ENCODE measurements at regions not wholly inside any gene's neighbourhood (a gene's known extent, or its start where the extent isn't known, plus 50 kb on each side); places are given as distances from the start of the nearest gene placed in this dataset.

DNA sequence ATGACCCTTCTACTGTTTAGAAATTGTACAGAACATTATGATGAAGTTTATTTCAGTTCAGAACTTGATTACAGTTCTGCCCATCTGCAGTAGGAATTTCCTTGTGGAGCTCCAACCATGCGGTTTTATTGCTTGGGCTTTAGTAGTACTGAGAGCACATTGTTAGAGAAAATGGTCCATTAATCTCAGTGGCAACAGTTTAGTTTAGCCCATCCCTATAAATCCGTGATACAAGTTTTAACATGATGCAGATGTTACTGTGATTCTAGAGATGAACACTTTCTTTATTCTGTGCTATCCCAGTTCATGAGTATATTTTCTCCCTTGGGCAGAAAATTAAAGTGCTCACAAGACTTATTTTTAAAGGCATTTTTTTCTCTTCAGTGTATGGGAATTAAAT is 84.8 kb upstream of the FZD8 start:
- no peaks in the 10 kb centered on the region for H3K36me3 ChIP-seq (replicated peaks in 1 of 2; ENCODE audit: control insufficient read depth in 2 of 2, insufficient read depth in 2 of 2, low read length in 2 of 2)
- H3K9me3 ChIP-seq (replicated peaks in 1 of 2; ENCODE audit: control insufficient read depth in 2 of 2, insufficient read depth in 1 of 2, low read depth in 1 of 2, low read length in 2 of 2), result no peaks in the 10 kb centered on the region
- no peak for DNase-seq (ENCODE audit: low spot score)
- H2AK5ac ChIP-seq (ENCODE audit: low read depth, low read length), result no peak overlapping the region
- no CpG with 5 or more reads among the region's 2 CpGs for WGBS, 2 donors (ENCODE audit: extremely low coverage in 2 of 2, insufficient read length in 2 of 2, insufficient replicate concordance in 1 of 2)
- H3K27me3 ChIP-seq (ENCODE audit: control insufficient read depth in 3 of 3, insufficient read depth in 3 of 3, low read depth in 1 of 3, low read length in 3 of 3), result no peaks in the 10 kb centered on the region
- no peaks in the 10 kb centered on the region for H3K79me1 ChIP-seq (ENCODE audit: low read depth, low read length)
- no peak overlapping the region for H2BK12ac ChIP-seq (ENCODE audit: low read length)
- no peaks in the 10 kb centered on the region for H3K4me1 ChIP-seq (ENCODE audit: control insufficient read depth in 2 of 2, insufficient read depth in 1 of 2, low read depth in 1 of 2, low read length in 2 of 2)
- H3K4me3 ChIP-seq (ENCODE audit: low read length in 2 of 2), result no peak overlapping the region
- H2AFZ ChIP-seq (ENCODE audit: low read length), result no peak overlapping the region
- H3K4me2 ChIP-seq (ENCODE audit: insufficient read depth, low read length, poor library complexity, severe bottlenecking), result no peak overlapping the region
- H3K27ac ChIP-seq (replicated peaks; ENCODE audit: low read length), result no peak overlapping the region
- no peak overlapping the region for H2BK120ac ChIP-seq (ENCODE audit: low read depth, low read length)
- no peak overlapping the region for H3K14ac ChIP-seq (ENCODE audit: low read length)
- H4K91ac ChIP-seq (ENCODE audit: low read depth, low read length, poor library complexity), result no peak overlapping the region
- no peak overlapping the region for H2BK5ac ChIP-seq (ENCODE audit: low read length)
- H2BK15ac ChIP-seq (ENCODE audit: low read length), result no peak overlapping the region
- no peak overlapping the region for H3K9ac ChIP-seq (ENCODE audit: low read depth, low read length, poor library complexity)
- H4K8ac ChIP-seq (ENCODE audit: low read depth, low read length), result no peak overlapping the region
- H3K23ac ChIP-seq (ENCODE audit: low read depth, low read length, poor library complexity), result no peak overlapping the region
- H3K4ac ChIP-seq (ENCODE audit: low read length), result no peak overlapping the region
- H3K18ac ChIP-seq (ENCODE audit: low read length), result no peak overlapping the region

DNA sequence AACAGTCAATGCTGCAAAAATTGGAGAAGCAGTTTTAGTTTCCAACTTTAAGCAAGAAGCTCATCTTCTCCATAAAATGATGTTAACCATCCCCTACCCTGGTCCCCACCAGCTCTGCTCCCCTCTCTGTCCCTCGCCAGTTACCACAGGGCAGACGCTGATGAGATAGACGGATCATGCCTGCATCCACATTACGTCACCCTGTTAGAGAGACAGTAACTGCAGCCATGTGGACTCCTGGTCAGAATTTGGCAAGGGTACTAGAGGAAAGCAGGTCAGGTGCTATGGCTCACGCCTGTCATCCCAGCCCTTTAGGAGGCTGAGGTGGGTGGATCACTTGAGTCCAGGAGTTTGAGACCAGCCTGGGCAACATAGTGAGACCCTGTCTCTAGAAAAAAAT is 81.9 kb upstream of the FZD8 start:
- no peak overlapping the region for H3K4me3 ChIP-seq (ENCODE audit: low read length in 2 of 2)
- no peaks in the 10 kb centered on the region for H3K79me1 ChIP-seq (ENCODE audit: low read depth, low read length)
- H4K8ac ChIP-seq (ENCODE audit: low read depth, low read length), result no peak overlapping the region
- H2BK120ac ChIP-seq (ENCODE audit: low read depth, low read length), result no peak overlapping the region
- DNase-seq (ENCODE audit: low spot score), result no peak
- H3K18ac ChIP-seq (ENCODE audit: low read length), result no peak overlapping the region
- no peaks in the 10 kb centered on the region for H3K36me3 ChIP-seq (replicated peaks in 1 of 2; ENCODE audit: control insufficient read depth in 2 of 2, insufficient read depth in 2 of 2, low read length in 2 of 2)
- H4K91ac ChIP-seq (ENCODE audit: low read depth, low read length, poor library complexity), result no peak overlapping the region
- no peak overlapping the region for H2BK15ac ChIP-seq (ENCODE audit: low read length)
- no peak overlapping the region for H3K14ac ChIP-seq (ENCODE audit: low read length)
- WGBS, 2 donors (ENCODE audit: extremely low coverage in 2 of 2, insufficient read length in 2 of 2, insufficient replicate concordance in 1 of 2), result no CpG with 5 or more reads among the region's 5 CpGs
- no peaks in the 10 kb centered on the region for H3K4me1 ChIP-seq (ENCODE audit: control insufficient read depth in 2 of 2, insufficient read depth in 1 of 2, low read depth in 1 of 2, low read length in 2 of 2)
- H2BK12ac ChIP-seq (ENCODE audit: low read length), result no peak overlapping the region
- H3K9me3 ChIP-seq (replicated peaks in 1 of 2; ENCODE audit: control insufficient read depth in 2 of 2, insufficient read depth in 1 of 2, low read depth in 1 of 2, low read length in 2 of 2), result no peaks in the 10 kb centered on the region
- no peak overlapping the region for H3K23ac ChIP-seq (ENCODE audit: low read depth, low read length, poor library complexity)
- H3K4me2 ChIP-seq (ENCODE audit: insufficient read depth, low read length, poor library complexity, severe bottlenecking), result no peak overlapping the region
- H2AK5ac ChIP-seq (ENCODE audit: low read depth, low read length), result no peak overlapping the region
- H2BK5ac ChIP-seq (ENCODE audit: low read length), result no peak overlapping the region
- no peak overlapping the region for H3K9ac ChIP-seq (ENCODE audit: low read depth, low read length, poor library complexity)
- H3K4ac ChIP-seq (ENCODE audit: low read length), result no peak overlapping the region
- H3K27ac ChIP-seq (replicated peaks; ENCODE audit: low read length), result no peak overlapping the region
- H2AFZ ChIP-seq (ENCODE audit: low read length), result no peak overlapping the region
- no peaks in the 10 kb centered on the region for H3K27me3 ChIP-seq (ENCODE audit: control insufficient read depth in 3 of 3, insufficient read depth in 3 of 3, low read depth in 1 of 3, low read length in 3 of 3)

DNA sequence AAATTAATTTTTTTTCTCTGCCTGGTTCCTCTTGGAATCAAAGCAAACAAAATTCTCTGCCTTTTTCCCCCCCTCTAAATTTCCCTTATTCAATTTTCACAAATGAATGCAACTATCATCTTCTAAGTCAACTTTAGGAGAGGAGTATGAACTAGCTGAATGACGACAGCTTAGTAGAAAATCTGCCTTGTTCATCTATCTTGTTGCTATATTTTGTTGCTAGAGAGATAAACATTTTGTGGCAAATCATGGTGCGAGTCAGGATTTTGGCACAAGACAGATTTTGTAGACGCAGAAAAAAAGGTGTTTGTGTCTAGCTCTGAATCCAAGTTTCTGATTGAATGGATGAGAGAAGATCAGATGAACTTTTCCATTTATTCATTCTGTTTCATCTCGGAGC is 81.0 kb upstream of the FZD8 start:
- no peak overlapping the region for H3K18ac ChIP-seq (ENCODE audit: low read length)
- H3K27me3 ChIP-seq (ENCODE audit: control insufficient read depth in 3 of 3, insufficient read depth in 3 of 3, low read depth in 1 of 3, low read length in 3 of 3), result no peaks in the 10 kb centered on the region
- H3K14ac ChIP-seq (ENCODE audit: low read length), result no peak overlapping the region
- WGBS, 2 donors (ENCODE audit: extremely low coverage in 2 of 2, insufficient read length in 2 of 2, insufficient replicate concordance in 1 of 2), result no CpG with 5 or more reads among the region's 4 CpGs
- no peak overlapping the region for H2AFZ ChIP-seq (ENCODE audit: low read length)
- H2BK15ac ChIP-seq (ENCODE audit: low read length), result no peak overlapping the region
- H2BK12ac ChIP-seq (ENCODE audit: low read length), result no peak overlapping the region
- H3K9ac ChIP-seq (ENCODE audit: low read depth, low read length, poor library complexity), result no peak overlapping the region
- H3K27ac ChIP-seq (replicated peaks; ENCODE audit: low read length), result no peak overlapping the region
- H3K4me3 ChIP-seq (ENCODE audit: low read length in 2 of 2), result no peak overlapping the region
- no peaks in the 10 kb centered on the region for H3K79me1 ChIP-seq (ENCODE audit: low read depth, low read length)
- no peak overlapping the region for H3K23ac ChIP-seq (ENCODE audit: low read depth, low read length, poor library complexity)
- no peak overlapping the region for H3K4ac ChIP-seq (ENCODE audit: low read length)
- no peak overlapping the region for H3K4me2 ChIP-seq (ENCODE audit: insufficient read depth, low read length, poor library complexity, severe bottlenecking)
- no peak overlapping the region for H4K8ac ChIP-seq (ENCODE audit: low read depth, low read length)
- H3K9me3 ChIP-seq (replicated peaks in 1 of 2; ENCODE audit: control insufficient read depth in 2 of 2, insufficient read depth in 1 of 2, low read depth in 1 of 2, low read length in 2 of 2), result no peaks in the 10 kb centered on the region
- H2BK120ac ChIP-seq (ENCODE audit: low read depth, low read length), result no peak overlapping the region
- H2AK5ac ChIP-seq (ENCODE audit: low read depth, low read length), result no peak overlapping the region
- H3K36me3 ChIP-seq (replicated peaks in 1 of 2; ENCODE audit: control insufficient read depth in 2 of 2, insufficient read depth in 2 of 2, low read length in 2 of 2), result no peaks in the 10 kb centered on the region
- H2BK5ac ChIP-seq (ENCODE audit: low read length), result no peak overlapping the region
- no peak overlapping the region for H4K91ac ChIP-seq (ENCODE audit: low read depth, low read length, poor library complexity)
- H3K4me1 ChIP-seq (ENCODE audit: control insufficient read depth in 2 of 2, insufficient read depth in 1 of 2, low read depth in 1 of 2, low read length in 2 of 2), result no peaks in the 10 kb centered on the region
- DNase-seq (ENCODE audit: low spot score), result no peak

DNA sequence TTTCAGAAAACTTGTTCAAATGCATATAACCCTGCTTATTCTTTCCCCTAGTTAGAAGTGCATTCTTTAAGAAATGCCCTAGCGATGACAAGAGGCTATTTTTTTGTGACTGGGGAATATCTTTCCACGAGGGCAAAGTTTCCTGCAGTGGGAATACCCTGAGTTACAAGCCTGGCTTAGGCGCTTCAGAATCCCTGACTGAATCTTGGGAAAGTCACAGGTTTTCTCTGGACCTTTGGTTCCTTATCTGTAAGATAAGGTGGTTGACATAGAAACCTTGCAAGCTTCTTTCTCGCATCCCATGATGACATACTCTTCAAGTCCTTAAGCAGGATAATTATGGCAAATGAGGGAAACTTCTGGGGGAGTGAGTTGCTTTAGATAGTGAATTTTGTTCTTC is 80.5 kb upstream of the FZD8 start:
- Histone ChIP-seq H3K36me3 (replicated peaks in 1 of 2; ENCODE audit: control insufficient read depth in 2 of 2, insufficient read depth in 2 of 2, low read length in 2 of 2) (no peaks in the 10 kb centered on the region), H3K79me1 (ENCODE audit: low read depth, low read length) (no peaks in the 10 kb centered on the region), H3K14ac (ENCODE audit: low read length) (no peak overlapping the region), H2BK5ac (ENCODE audit: low read length) (no peak overlapping the region), H3K27ac (replicated peaks; ENCODE audit: low read length) (no peak overlapping the region), H3K27me3 (ENCODE audit: control insufficient read depth in 3 of 3, insufficient read depth in 3 of 3, low read depth in 1 of 3, low read length in 3 of 3) (no peaks in the 10 kb centered on the region), H3K4me1 (ENCODE audit: control insufficient read depth in 2 of 2, insufficient read depth in 1 of 2, low read depth in 1 of 2, low read length in 2 of 2) (no peaks in the 10 kb centered on the region), H2AK5ac (ENCODE audit: low read depth, low read length) (no peak overlapping the region), H3K18ac (ENCODE audit: low read length) (no peak overlapping the region), H2BK15ac (ENCODE audit: low read length) (no peak overlapping the region), H4K91ac (ENCODE audit: low read depth, low read length, poor library complexity) (no peak overlapping the region), H2BK12ac (ENCODE audit: low read length) (no peak overlapping the region), H3K4me3 (ENCODE audit: low read length in 2 of 2) (no peak overlapping the region), H3K23ac (ENCODE audit: low read depth, low read length, poor library complexity) (no peak overlapping the region), H3K9ac (ENCODE audit: low read depth, low read length, poor library complexity) (no peak overlapping the region), H3K4me2 (ENCODE audit: insufficient read depth, low read length, poor library complexity, severe bottlenecking) (no peak overlapping the region), H3K4ac (ENCODE audit: low read length) (no peak overlapping the region), H4K8ac (ENCODE audit: low read depth, low read length) (no peak overlapping the region), H3K9me3 (replicated peaks in 1 of 2; ENCODE audit: control insufficient read depth in 2 of 2, insufficient read depth in 1 of 2, low read depth in 1 of 2, low read length in 2 of 2) (no peaks in the 10 kb centered on the region), H2AFZ (ENCODE audit: low read length) (no peak overlapping the region), H2BK120ac (ENCODE audit: low read depth, low read length) (no peak overlapping the region)
- no CpG with 5 or more reads among the region's 4 CpGs for WGBS, 2 donors (ENCODE audit: extremely low coverage in 2 of 2, insufficient read length in 2 of 2, insufficient replicate concordance in 1 of 2)
- no peak for DNase-seq (ENCODE audit: low spot score)

Data from neuronal stem cell (in vitro differentiated cells).